Liver (tissue), 3 donors: ENCODE measurements at regions not wholly inside any gene's neighbourhood (a gene's known extent, or its start where the extent isn't known, plus 50 kb on each side); places are given as distances from the start of the nearest gene placed in this dataset.

Experiments
- ATF3 ChIP-seq: IDR thresholded peaks from 2 replicates; pipeline ENCODE4 v1.6.1; 2016; ENCODE audit warnings: antibody characterized with exemption
- CTCF ChIP-seq: fragments of 150-350 bp; IDR thresholded peaks from 2 replicates; pipeline ENCODE4 v1.5.1; 2017; ENCODE audit warnings: improper control_type of control experiment, low read depth, low read length; ENCODE audit not compliant: missing input control
- FOXA1 ChIP-seq: IDR thresholded peaks from 2 replicates; pipeline ENCODE4 v1.6.1; 2016; ENCODE audit warnings: antibody characterized with exemption
- GABPA ChIP-seq, 2 donors: IDR thresholded peaks in 1 of 2; conservative IDR thresholded peaks in 1 of 2; 2 replicates each; pipeline ENCODE4 v1.6.1; 2016; ENCODE audit warnings: antibody characterized with exemption in 2 of 2, mild to moderate bottlenecking in 1 of 2, moderate library complexity in 1 of 2
- MAX ChIP-seq: IDR thresholded peaks from 2 replicates; pipeline ENCODE4 v1.6.1; 2016; ENCODE audit warnings: antibody characterized with exemption
- RAD21 ChIP-seq, 2 donors: IDR thresholded peaks; 2 replicates each; pipeline ENCODE4 v1.6.1; 2016; ENCODE audit warnings: antibody characterized with exemption in 2 of 2, mild to moderate bottlenecking in 2 of 2
- REST ChIP-seq: IDR thresholded peaks from 2 replicates; pipeline ENCODE4 v1.6.1; 2016; ENCODE audit warnings: antibody characterized with exemption, mild to moderate bottlenecking
- SP1 ChIP-seq: IDR thresholded peaks from 2 replicates; pipeline ENCODE4 v1.6.1; 2018; ENCODE audit warnings: antibody characterized with exemption, mild to moderate bottlenecking
- TAF1 ChIP-seq: conservative IDR thresholded peaks from 2 replicates; pipeline ENCODE4 v1.6.1; 2016; ENCODE audit warnings: antibody characterized with exemption, mild to moderate bottlenecking
- YY1 ChIP-seq: IDR thresholded peaks from 2 replicates; pipeline ENCODE4 v1.6.1; 2016; ENCODE audit warnings: antibody characterized with exemption, mild to moderate bottlenecking
- ZBTB33 ChIP-seq: IDR thresholded peaks from 2 replicates; pipeline ENCODE4 v1.6.1; 2016; ENCODE audit warnings: antibody characterized with exemption
- donor health status: healthy.
- donor health status: healthy.

DNA sequence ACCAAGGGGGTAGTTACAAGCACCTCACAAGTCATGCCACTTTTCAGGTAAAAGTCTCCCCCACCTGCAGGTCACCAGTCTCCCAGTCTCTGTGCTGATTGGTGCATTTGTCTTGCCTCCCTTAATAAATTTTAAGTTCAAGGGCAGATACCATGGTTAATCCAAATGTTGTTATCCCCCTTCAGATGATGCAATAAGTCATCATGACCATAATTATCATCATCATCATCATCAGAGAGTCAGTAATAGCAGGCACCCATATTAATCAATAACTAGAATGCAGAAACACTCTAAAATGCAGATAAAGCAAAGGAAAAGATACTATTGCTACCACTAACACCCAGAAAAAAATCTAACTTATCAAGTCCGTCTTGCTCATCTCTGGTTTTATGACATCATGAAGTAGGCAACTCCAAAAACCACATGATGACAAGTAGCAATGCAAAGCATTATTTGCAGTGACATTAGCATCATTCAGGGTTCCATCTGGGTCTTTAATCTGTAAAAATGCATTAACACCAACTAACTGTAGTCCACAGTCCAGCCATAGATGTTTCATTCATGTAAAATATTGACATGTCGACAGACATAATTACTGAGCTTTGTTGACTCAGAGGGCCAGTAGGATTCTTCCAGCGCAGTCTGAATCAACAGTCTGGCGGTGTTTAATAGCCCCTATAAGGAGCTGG, 492.0 kb upstream of the RUNX1 start:
- no peak for TF ChIP-seq CTCF
- no peak for TF ChIP-seq TAF1
- no peak for TF ChIP-seq YY1
- TF ChIP-seq GABPA (IDR thresholded peaks at IDR 0.05 in 1 of 2, conservative IDR thresholded peaks at IDR 0.05 in 1 of 2) = no peak
- no peak for TF ChIP-seq RAD21 (IDR thresholded peaks at IDR 0.05)
- TF ChIP-seq ATF3 = no peak
- TF ChIP-seq MAX = no peak
- no peak for TF ChIP-seq ZBTB33
- no peak for TF ChIP-seq REST
- TF ChIP-seq SP1 = no peak
- TF ChIP-seq FOXA1 = no peak
